NT2/D1 (cell line): ENCODE measurements at regions not wholly inside any gene's neighbourhood (a gene's known extent, or its start where the extent isn't known, plus 50 kb on each side); places are given as distances from the start of the nearest gene placed in this dataset.

Experiments used
- SUZ12 ChIP-seq: IDR thresholded peaks from 2 replicates; pipeline ENCODE4 v1.6.1; 2011; ENCODE audit not compliant: insufficient read length, insufficient read depth; ENCODE audit errors: extremely low read depth
- YY1 ChIP-seq: IDR thresholded peaks from 2 replicates; pipeline ENCODE4 v1.6.1; 2011; ENCODE audit not compliant: insufficient read length, insufficient read depth
- ZNF274 ChIP-seq: IDR thresholded peaks from 2 replicates; pipeline ENCODE4 v1.6.1; 2011; ENCODE audit warnings: mild to moderate bottlenecking, low read depth, low read length

DNA sequence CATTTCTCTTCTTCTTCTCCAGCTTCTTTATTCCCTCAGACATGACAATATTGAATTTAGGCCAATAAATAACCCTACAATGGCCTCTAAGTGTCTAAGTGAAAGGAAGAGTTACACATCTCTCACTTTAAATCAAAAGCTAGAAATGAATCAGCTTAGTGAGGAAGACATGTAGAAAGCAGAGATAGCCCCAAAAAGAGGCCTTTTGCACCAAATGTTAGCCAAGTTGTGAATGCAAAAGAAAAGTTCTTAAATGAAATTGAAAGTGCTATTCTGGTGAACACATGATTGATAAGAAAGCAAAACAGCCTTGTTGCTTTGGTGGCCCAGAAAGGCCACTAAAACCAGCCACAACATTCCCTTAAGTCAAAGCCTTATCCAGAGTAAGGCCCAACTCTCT lies 146.2 kb upstream of the HHIP start:
- TF ChIP-seq ZNF274 (no peak), YY1 (no peak), SUZ12 (no peak)
